ENCODE measurements at regions not wholly inside any gene's neighbourhood (a gene's known extent, or its start where the extent isn't known, plus 50 kb on each side); places are given as distances from the start of the nearest gene placed in this dataset.

- no peaks in the 10 kb centered on the region for H3K4me1 ChIP-seq
- intact Hi-C loops (cut with DNase I; ENCODE audit: low total_unique reads): no loop called here
- no peaks in the 10 kb centered on the region for H3K9me3 ChIP-seq
- H3K27me3 ChIP-seq: no peaks in the 10 kb centered on the region
- no peak overlapping the region for H3K4me3 ChIP-seq
- DNase-seq (ENCODE audit: low spot score in 2 of 2): no peak
- H3K36me3 ChIP-seq: no peaks in the 10 kb centered on the region
- no peak overlapping the region for H3K27ac ChIP-seq
- TF ChIP-seq POLR2A (IDR thresholded peaks at IDR 0.05) (no peak), CTCF (IDR thresholded peaks at IDR 0.05) (no peak)
Measured at GRCh38 chr3:124246376-124246775, 254.5 kb upstream of the ROPN1 start.

GRCh38 chr3:124246949-124247348 lies 255.0 kb upstream of the ROPN1 start:
- DNase-seq (ENCODE audit: low spot score in 2 of 2): no peak
- no peaks in the 10 kb centered on the region for H3K9me3 ChIP-seq
- H3K4me3 ChIP-seq: no peak overlapping the region
- no peaks in the 10 kb centered on the region for H3K4me1 ChIP-seq
- intact Hi-C loops (cut with DNase I; ENCODE audit: low total_unique reads): no loop called here
- no peak overlapping the region for H3K27ac ChIP-seq
- H3K36me3 ChIP-seq: no peaks in the 10 kb centered on the region
- H3K27me3 ChIP-seq: no peaks in the 10 kb centered on the region
- TF ChIP-seq CTCF (IDR thresholded peaks at IDR 0.05): no peak
- TF ChIP-seq POLR2AphosphoS5 (IDR thresholded peaks at IDR 0.05): no peak
- TF ChIP-seq POLR2A (IDR thresholded peaks at IDR 0.05): no peak

- no peak for DNase-seq (ENCODE audit: low spot score in 2 of 2)
- H3K27ac ChIP-seq: peak overlapping the region; percentile 73 to 91
- no peaks in the 10 kb centered on the region for H3K36me3 ChIP-seq
- H3K9me3 ChIP-seq: no peaks in the 10 kb centered on the region
- intact Hi-C loops (cut with DNase I; ENCODE audit: low total_unique reads): no loop called here
- no peaks in the 10 kb centered on the region for H3K27me3 ChIP-seq
- no peaks in the 10 kb centered on the region for H3K4me1 ChIP-seq
- H3K4me3 ChIP-seq: peak overlapping the region in 1 of 3 donors; percentile 1
- TF ChIP-seq POLR2A (IDR thresholded peaks at IDR 0.05): no peak
- TF ChIP-seq POLR2AphosphoS5 (IDR thresholded peaks at IDR 0.05): peak in 1 of 3 donors; percentile 30
Measured at GRCh38 chr3:124248471-124249028, 256.6 kb upstream of the ROPN1 start.

- Histone ChIP-seq H3K4me1 (no peaks in the 10 kb centered on the region), H3K4me3 (peak overlapping the region in 1 of 3 donors; percentile 1), H3K27ac (peak overlapping the region; percentile 73 to 91), H3K27me3 (no peaks in the 10 kb centered on the region), H3K9me3 (no peaks in the 10 kb centered on the region), H3K36me3 (no peaks in the 10 kb centered on the region)
- no peak for TF ChIP-seq POLR2AphosphoS5 (IDR thresholded peaks at IDR 0.05)
- no peak for TF ChIP-seq POLR2A (IDR thresholded peaks at IDR 0.05)
- TF ChIP-seq CTCF (IDR thresholded peaks at IDR 0.05): no peak
- intact Hi-C loops (cut with DNase I; ENCODE audit: low total_unique reads): no loop called here
- no peak for DNase-seq (ENCODE audit: low spot score in 2 of 2)
Measured at GRCh38 chr3:124249038-124249437, 257.1 kb upstream of the ROPN1 start.

- TF ChIP-seq POLR2A (IDR thresholded peaks at IDR 0.05) (no peak), CTCF (IDR thresholded peaks at IDR 0.05) (no peak), POLR2AphosphoS5 (IDR thresholded peaks at IDR 0.05) (no peak)
Measured at GRCh38 chr3:124250053-124250452, 258.1 kb upstream of the ROPN1 start.

GRCh38 chr3:124256156-124256555 lies 264.2 kb upstream of the ROPN1 start:
- no peaks in the 10 kb centered on the region for H3K4me1 ChIP-seq
- no peak for DNase-seq (ENCODE audit: low spot score in 2 of 2)
- no peak overlapping the region for H3K27ac ChIP-seq
- H3K4me3 ChIP-seq: no peak overlapping the region
- H3K36me3 ChIP-seq: no peaks in the 10 kb centered on the region
- H3K9me3 ChIP-seq: no peaks in the 10 kb centered on the region
- intact Hi-C loops (cut with DNase I; ENCODE audit: low total_unique reads): no loop called here
- H3K27me3 ChIP-seq: no peaks in the 10 kb centered on the region
- TF ChIP-seq CTCF (IDR thresholded peaks at IDR 0.05) (no peak), POLR2AphosphoS5 (IDR thresholded peaks at IDR 0.05) (no peak), POLR2A (IDR thresholded peaks at IDR 0.05) (no peak)

More at GRCh38 chr3:124250053-124250452, 258.1 kb upstream of the ROPN1 start:
- Histone ChIP-seq H3K4me1 (no peaks in the 10 kb centered on the region), H3K9me3 (no peaks in the 10 kb centered on the region), H3K4me3 (no peak overlapping the region), H3K36me3 (no peaks in the 10 kb centered on the region), H3K27ac (peak overlapping the region in 1 of 2 donors; percentile 91), H3K27me3 (no peaks in the 10 kb centered on the region)
- intact Hi-C loops (cut with DNase I; ENCODE audit: low total_unique reads): no loop called here
- no peak for DNase-seq (ENCODE audit: low spot score in 2 of 2)
